ENCODE measurements at regions not wholly inside any gene's neighbourhood (a gene's known extent, or its start where the extent isn't known, plus 50 kb on each side); places are given as distances from the start of the nearest gene placed in this dataset.

DNA sequence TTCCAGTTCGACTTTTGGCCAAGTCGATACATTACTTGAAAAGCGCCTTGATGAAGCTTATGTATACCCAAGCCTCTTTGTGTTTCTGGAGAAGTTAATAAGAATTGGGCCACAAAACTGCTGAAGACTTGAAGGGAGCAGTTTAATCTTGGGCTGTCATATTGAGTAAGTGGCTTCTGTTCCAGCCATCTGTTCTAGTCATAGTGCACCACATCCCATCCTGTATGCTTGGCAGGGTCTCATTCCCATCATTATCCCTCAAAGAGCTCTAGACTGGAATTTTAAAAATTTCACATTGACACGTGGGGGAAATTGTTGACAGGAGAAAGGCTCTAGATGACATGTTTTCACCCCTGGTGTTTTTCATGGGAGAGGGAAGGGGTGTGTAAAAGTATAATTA is 196.6 kb upstream of the PLPP4 start:
- TF ChIP-seq POLR2A (IDR thresholded peaks at IDR 0.05) (no peak), CTCF (IDR thresholded peaks at IDR 0.05) (no peak)
